HG03025 (cell line): ENCODE measurements at regions not wholly inside any gene's neighbourhood (a gene's known extent, or its start where the extent isn't known, plus 50 kb on each side); places are given as distances from the start of the nearest gene placed in this dataset.
"Not testable (repeated sequence)": the region's sequence is repeated elsewhere in the genome, so short reads cannot be mapped to it uniquely, and the experiment has no call there.

Experiments
- ATAC-seq: cut with Tn5 transposase; IDR thresholded peaks from one replicate; pipeline ENCODE4 v1.9.1; 2021; ENCODE audit warnings: mild to moderate bottlenecking, moderate library complexity; ENCODE audit not compliant: unreplicated experiment, low FRiP score

DNA sequence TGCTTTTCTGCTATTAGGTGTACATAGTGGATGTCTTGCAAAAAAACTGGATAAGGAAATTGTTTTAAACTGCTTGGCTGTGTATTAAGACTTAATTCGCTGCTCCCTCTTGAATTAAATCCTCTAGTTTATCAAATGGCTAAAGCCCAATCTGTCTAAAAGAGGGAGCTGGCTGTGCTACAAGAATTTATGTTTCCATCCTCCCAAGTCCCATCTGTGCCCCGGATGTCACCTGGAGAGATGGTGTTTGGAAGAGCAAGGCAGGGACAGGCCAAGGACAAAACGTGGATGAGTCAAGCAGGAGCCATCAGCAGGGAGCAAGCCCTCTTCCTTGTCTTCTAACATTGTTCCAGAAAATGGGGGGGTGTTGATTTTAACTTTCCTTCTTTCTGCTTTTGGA is 171.3 kb upstream of the LCORL start:
- ATAC-seq = no peak

DNA sequence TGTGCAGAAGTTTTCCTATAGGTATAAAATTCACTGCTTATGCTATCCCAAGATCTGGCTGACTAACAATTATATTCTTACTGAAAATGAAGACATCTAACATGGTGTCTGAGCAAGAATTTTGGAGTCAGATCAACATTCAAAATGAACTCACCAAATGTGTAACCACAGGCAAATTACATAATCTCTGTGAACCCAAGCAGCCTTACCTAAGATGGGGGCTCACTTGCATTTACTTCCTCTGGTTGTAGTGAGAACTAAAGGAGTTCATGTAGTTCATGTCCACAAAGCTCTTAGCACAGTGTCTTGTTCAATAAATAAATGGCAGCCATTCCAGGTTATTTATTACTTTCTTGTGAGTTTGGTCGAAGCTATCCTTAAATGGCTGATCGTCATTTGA is 163.9 kb upstream of the LCORL start:
- no peak for ATAC-seq

DNA sequence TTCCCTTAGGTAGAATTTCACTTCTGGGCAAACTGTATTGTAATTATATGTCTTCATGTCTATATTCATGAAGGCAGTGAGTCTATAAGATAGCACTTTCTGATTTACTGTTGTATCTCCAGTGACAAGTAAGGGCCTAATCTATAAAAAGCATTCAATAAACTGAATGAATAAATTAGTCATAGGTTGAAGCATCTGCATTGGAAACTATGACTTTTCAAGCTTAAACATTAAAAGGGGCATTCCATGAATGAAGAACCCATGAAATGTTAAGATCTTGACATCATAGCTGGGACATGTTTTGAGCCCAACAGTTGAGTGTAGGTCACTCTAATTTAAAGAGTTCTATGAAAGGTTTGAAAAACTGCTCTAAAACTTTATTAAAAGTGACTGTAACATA is 159.3 kb upstream of the LCORL start:
- ATAC-seq = no peak

DNA sequence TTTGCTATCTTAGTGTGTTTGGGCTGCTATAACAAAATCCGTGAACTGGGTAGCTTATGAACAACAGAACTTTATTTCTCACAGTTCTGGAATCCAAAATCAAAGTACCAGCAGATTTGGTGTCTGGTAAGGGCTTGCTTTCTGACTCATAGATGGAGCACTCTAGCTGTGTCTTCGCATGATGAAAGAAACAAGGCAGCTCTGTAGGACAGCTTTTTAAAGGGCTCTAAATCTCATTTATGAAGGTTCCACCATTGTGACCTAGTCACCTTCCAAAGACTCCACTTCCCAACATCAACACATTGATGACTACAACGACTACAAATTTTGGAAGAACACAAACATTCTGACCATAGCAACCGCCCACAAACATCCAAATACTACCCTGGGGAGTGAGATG is 158.6 kb upstream of the LCORL start:
- ATAC-seq = no peak

DNA sequence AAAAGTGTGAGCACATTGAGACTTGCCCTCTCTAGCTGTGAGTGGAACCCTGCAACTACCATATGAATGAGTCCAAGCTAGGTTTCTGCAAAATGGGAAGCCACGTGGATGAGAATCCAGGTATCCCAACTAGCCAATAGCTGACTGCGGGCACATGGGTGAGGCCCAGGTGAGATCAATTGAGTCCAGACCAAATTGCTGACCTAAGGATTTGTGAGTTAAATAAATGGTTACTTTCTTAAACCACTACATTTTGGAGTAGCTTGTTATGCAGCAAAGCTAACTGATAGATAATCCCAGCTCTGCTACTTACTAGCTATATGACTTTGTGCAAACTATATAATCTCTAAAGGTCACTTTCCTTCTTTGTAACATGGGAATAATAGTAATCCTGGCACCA is 150.3 kb upstream of the LCORL start:
- ATAC-seq = no peak

DNA sequence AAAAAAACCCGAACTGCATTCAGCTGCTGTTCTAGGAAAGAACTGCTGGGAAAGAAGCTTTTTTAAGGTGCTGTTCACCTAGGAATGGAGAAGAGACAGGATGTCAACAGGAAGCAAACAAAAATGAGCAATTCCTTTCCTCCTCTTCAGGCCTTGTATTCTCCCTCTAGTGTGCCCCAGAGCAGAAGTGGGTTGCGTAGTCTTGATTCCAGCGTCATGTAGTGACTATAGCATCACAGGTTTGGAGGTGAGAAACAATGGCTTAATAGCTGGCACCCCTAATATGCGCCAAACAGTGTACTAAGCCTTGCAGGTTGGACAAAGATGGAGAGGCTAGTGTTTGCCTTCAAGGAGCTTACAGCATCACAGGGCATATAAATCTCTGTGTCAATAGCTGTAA is 146.3 kb upstream of the LCORL start:
- no peak for ATAC-seq

DNA sequence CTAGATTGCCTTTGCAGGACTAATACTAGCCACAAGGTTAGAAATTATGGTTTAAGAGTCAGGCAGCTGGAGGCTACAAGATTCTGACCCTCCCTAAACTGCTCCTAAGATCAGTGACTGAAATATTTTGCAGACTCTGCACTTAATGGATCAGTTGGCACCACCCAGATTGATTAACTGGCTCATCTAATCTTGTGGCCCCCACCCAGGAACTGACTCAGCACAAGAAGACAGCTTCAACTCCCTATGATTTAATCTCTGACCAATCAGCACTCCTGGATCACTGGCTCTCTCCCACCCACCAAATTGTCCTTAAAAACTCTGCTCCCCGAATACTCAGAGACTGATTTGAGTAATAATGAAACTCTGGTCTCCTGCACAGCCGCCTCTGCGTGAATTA is 145.4 kb upstream of the LCORL start:
- no peak for ATAC-seq

DNA sequence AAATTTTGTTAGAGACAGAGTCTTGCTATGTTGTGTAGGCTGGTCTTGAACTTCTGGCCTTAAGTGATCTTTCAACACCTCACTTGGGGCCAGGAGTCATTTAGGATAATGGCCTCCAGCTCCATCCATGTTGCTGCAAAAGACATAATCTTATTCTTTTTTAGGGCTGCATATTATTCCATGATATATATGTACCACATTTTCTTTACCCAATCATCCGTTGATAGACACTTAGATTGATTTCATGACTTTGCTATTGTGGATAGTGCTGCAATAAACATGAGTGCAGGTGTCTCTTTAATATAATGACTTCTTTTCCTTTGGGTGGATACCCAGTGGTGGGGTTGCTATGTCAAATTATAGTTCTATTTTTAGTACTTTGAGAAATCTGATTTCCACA is 140.9 kb upstream of the LCORL start:
- ATAC-seq = no peak

DNA sequence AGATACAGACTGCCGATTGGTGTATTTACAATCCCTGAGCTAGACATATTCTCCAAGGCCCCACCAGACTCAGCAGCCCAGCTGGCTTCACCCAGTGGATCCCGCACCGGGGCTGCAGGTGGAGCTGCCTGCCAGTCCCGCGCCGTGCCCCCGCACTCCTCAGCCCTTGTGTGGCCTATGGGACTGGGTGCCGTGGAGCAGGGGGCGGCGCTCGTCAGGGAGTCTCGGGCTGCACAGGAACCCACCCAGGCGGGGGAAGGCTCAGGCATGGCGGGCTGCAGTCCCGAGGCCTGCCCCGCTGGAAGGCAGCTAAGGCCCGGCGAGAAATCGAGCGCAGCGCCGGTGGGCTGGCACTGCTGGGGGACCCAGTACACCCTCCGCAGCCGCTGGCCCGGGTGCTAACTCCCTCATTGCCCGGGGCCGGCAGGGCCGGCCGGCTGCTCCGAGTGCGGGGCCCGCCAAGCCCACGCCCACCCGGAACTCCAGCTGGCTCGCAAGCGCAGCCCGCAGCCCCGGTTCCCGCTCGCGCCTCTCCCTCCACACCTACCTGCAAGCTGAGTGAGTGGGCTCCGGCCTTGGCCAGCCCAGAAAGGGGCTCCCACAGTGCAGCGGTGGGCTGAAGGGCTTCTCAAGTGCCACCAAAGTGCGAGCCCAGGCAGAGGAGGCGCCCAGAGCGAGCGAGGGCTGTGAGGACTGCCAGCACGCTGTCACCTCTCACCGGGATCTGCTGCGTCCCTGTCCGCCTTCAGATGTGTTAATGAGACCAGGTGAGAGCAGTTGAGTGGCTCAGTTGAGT is 137.8 kb upstream of the LCORL start:
- ATAC-seq = not testable (repeated sequence)

DNA sequence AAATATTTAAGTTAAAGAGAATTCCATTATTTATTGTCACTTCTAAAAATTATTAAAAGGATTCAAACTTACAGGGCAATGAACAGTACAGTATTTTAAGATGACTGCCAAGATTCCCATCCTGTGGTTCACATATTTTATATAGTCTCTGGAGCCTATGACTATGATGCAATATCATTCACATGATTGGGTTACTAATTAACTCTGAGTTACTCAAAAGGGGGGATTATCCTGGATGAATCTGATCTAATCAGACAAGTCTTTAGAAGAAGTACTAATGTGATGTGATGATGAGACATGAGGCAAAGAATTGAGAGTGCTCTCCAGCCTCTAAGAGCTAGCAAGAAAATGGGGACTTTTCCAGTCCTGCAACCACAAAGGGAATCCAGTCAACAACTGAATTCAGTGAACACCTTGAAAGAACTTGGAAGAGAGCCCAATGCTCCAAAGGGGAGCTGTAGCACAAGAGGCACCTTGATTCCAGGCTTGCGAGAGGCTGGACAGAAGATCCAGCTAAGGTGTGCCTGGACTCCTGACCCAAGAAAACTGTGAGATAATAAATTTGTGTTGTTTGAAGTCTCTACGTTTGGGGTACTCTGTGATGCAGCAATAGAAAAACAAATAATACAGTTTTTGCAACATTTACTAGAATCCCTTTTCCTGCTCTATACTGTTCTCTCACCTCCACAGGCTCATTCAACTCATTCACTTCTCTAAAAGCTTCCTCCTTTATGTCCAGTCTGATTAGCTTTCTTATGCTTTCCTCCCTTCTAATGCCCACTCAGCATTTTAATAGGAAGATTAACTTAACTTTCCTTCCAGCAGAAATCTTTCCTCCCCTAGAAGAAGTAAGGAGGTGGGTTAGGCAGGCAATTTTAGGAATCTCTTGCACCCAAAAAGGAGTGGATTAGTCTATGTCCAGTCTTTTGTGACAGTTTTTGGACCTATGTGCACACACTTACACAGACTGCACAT is 133.8 kb upstream of the LCORL start:
- ATAC-seq = no peak

DNA sequence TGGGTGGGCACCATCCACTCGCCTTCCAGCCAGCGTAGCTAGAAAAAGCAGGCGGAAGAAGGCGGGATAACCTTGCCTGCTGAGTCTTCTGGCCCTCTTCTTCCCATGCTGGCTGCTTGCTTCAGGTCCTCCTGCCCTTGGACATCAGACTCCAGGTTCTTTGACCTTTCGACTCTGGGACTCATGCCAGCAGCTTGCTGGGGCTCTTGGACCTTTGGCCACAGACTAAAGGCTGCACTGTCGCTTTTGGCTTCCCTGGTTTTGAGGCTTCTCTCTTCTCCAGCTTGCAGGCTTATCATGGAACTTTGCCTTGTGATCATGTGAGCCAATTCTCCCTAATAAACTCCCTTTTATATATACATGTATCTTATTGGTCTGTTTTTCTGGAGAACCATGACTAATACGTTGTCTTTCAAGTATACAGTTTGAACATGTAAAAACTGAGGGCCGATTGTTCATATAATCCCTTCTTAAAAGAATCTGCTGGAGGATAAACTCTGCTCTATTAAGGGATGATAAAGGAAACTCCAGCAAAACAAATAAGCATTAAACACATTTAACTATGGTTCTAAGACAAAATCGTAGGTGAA is 116.6 kb upstream of the LCORL start:
- ATAC-seq = no peak

DNA sequence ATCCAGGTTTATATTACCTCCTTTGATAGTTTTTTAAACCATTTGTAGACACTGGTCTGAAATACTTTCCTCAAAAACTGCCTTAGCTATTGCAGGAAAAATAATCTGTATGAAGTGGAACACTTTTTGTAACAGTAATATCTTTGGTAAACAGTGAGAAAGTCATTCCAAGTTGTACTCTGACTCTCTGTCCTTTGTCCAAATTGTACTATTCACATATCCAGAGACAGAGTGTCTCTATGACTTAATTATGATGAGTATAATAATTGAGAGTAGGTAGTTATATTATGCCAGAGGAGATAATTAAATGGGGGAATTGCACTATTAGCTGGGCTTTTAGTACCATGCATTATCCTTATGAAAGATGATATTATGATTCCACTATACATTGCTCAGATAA is 112.6 kb upstream of the LCORL start:
- ATAC-seq = no peak

DNA sequence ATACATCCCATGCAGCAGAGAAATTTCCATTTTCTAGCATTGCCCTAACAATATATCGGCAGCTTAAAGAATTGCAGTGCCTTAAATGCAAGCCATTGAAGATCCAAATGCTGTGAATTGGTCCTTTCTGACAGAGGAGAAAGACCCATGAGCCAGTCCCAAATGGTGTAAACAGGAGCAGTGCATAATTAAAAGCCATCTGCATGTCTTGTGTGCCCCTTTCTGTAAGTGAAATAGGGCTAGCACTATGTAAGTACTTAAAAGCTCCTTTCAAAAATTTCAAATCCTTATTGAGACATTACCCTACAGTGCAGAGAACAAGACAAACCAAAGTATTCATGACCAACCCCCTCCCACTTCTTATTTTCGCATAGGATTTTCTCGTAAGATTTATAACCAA is 108.7 kb upstream of the LCORL start:
- ATAC-seq = no peak

DNA sequence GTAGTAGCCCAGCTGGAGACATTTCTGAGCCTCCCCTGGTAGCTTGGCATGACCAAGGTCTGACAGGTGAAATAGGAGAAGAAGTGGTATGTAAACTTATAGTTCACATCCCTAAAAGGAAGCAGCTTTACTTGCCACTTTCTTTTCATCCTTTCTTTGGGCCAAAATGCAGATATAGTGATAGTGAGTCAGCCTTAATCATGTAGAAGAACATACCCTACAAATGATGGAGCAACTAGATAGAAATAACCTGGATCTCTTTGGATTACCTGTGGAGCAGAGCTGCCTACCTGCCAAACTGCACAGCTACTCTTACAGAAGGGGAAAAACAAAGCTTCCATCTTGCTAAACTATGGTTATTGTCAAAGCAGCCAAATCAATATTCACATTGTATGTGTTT is 106.7 kb upstream of the LCORL start:
- no peak for ATAC-seq

DNA sequence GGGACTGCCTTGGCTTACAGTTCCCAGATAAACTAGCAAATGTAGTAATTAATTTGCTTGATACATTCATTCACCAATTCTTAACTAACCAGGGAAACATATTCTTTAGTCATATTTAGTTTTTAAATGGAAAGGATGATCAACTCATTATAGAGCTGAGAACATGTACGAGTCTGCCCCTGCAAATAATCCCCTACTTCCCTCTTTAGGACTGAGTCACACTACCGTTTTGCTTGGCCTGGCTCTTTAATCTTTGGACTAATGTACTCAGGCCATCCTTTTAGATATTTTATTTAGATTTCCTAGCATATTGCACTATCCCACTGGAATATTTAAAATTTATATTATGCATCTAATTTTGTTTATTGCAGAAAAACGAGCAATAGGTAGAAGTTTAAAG is 105.5 kb upstream of the LCORL start:
- ATAC-seq = no peak

DNA sequence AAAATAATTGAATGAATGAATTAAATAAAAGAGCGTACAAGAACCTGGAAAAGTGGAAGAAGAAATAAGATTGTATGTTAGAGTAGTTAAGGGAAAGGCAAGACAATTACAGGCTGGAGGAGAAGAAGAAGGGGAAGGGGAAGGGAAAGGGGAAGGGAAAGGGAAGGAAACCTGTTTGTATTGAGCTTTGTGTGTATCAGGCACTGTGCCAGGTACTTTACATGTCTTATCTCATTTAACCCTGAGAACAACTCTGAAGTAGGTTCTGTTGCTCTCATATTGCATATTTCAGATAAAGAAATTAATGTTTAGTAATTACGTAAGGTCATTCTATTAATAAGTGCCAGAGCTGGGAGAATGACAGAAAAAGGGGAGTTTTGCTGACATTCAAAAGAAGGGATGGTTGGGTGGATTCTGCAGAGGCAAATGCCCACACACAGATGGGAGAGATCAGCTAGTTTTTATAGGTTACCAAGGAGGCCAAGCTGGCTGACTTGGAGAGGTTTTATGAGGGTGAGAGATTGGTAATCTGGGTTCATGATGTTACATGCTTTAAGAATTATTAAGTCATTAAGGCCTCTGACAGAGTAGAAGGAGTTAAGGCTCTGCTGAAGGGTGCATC is 92.3 kb upstream of the LCORL start:
- ATAC-seq = no peak

DNA sequence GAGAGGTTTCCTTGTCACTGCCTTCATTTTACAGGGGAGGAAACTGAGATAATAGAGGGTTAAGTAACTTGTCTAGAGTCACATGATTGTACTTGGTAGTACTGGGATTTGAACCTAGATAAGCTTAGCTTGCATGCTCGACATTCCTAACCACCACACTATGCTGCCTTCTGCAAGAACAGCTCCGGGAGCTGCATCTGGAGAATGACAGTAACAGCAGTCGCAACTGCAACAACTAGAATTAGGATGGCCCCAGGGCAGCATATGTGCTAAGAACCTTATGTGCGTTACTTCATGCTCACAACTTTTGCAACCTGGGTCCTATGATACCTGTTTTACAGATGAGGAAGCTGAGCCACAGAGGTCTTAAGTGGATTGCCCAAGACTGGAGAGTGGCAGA is 89.5 kb upstream of the LCORL start:
- ATAC-seq = no peak

DNA sequence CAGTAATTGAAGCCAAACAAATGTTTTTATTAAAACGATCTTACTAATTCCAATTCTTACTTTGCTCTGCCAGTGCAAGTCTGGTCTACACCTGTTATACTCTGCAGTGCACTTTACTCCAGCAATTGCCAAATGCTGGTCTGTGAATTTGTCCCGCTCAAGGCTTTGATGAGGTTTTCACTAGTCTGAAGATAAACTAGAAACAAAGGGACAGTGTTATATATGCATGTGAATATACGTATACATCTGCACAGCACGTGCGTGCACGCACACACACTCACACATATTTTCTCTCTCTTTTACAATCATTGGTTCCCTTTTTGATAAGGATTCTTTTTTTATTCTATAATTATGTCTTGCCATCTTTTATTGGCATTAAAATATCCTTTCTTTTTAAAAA is 88.5 kb upstream of the LCORL start:
- ATAC-seq = no peak

DNA sequence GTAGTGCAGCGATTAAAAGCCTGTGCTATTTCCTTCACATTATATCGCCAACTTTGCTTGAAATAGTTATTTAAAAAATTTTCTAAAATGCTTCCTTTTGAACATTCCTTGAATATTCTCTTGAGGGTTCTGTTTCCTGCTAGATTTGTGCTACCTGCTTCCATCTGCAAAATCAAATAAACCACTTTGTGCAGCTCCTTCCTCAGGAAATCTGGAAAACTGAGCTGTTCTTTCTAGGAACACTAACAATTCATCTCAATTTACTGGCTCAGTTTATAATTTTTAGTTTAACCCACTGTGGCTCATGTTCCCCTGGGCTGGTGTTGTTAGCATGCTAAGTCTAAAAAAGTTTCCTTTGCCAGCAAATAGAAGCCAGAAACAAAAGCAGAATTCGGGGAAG is 88.1 kb upstream of the LCORL start:
- ATAC-seq = no peak

DNA sequence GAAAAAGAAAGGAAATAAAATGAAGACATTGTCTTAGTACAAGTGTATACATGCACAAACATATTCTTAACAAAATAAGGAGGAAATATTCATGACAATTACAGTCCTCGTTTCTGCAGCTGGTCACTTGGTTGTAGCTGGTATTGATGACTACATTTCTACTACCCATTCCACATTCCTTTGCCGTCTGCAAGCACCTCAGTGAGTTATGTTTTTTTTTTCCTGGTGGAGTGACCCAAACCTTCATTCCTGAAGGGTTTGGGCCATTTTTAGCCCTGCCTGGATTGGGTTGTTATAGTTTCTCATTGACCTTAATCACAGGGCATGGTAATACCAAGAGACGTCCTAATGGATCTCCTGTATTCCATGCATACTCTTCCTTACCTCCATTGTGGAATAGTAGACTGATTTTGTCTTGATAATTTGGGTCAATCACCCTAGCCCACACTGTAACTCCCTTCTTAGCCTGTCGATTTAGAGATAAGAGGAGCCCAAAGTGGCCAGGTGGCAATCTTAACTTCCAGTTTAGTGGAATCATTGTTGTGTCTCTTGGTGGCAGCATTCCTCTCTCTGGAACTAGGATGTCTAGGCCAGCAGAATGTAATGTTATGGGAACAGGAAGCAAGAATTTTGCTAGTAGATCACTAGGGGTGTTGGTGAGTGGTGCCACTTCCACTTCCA is 86.4 kb upstream of the LCORL start:
- ATAC-seq = not testable (repeated sequence)
